ENCODE measurements at regions not wholly inside any gene's neighbourhood (a gene's known extent, or its start where the extent isn't known, plus 50 kb on each side); places are given as distances from the start of the nearest gene placed in this dataset.

GRCh38 chr4:188433741-188434315 is 294.6 kb downstream of the TRIML1 start:
- Histone ChIP-seq H3K4me3 (ENCODE audit: insufficient read depth, low read depth, low read length) (no peak overlapping the region), H4K20me1 (ENCODE audit: insufficient read depth, low read length) (no peaks in the 10 kb centered on the region), H2BK20ac (ENCODE audit: low read depth, low read length) (no peak overlapping the region), H3K14ac (replicated peaks; ENCODE audit: low read depth, low read length) (no peak overlapping the region), H3K23ac (ENCODE audit: low read depth, low read length) (no peak overlapping the region), H2AK5ac (ENCODE audit: low read depth, low read length) (no peak overlapping the region; the same call in 1 of the 2 replicates), H2AK9ac (replicated peaks; ENCODE audit: low read depth, low read length, poor library complexity) (no peak overlapping the region), H2BK5ac (ENCODE audit: low read depth, low read length, poor library complexity, severe bottlenecking) (no peak overlapping the region), H4K8ac (ENCODE audit: low read depth in 2 of 2, low read length in 2 of 2) (no peak overlapping the region), H3K36me3 (ENCODE audit: control insufficient read depth, insufficient read depth, low read length) (no peaks in the 10 kb centered on the region), H2BK120ac (ENCODE audit: low read depth, low read length) (0 out of 2 replicates have a peak overlapping the region, but pooled peaks have one; percentile 41), H3K9ac (ENCODE audit: low read depth, low read length) (no peak overlapping the region), H2BK15ac (ENCODE audit: low read depth, low read length) (no peak overlapping the region), H3K4me2 (ENCODE audit: low read depth, low read length) (no peak overlapping the region), H2AFZ (replicated peaks; ENCODE audit: low read length, poor library complexity) (peak overlapping the region; percentile 44), H3K4ac (ENCODE audit: low read depth, low read length) (0 out of 2 replicates have a peak overlapping the region, but pooled peaks have one; percentile 18), H3K4me1 (ENCODE audit: control insufficient read depth, insufficient read depth, low read length) (peaks cover 3% of the 10 kb centered on the region; the same call in 1 of the 2 replicates), H3K27ac (ENCODE audit: insufficient read depth, low read length) (no peak overlapping the region), H3K9me3 (ENCODE audit: control insufficient read depth, insufficient read depth, low read length) (no peaks in the 10 kb centered on the region), H3K27me3 (ENCODE audit: control insufficient read depth, insufficient read depth, low read length) (no peaks in the 10 kb centered on the region), H3K9me1 (ENCODE audit: insufficient read depth, low read length) (no peaks in the 10 kb centered on the region; the same call in 1 of the 2 replicates), H3K79me1 (ENCODE audit: low read depth in 1 of 2, low read length in 2 of 2) (no peaks in the 10 kb centered on the region), H3K56ac (ENCODE audit: extremely low read depth, insufficient read depth, low read length) (no peak overlapping the region), H4K91ac (ENCODE audit: insufficient read depth, low read depth, low read length) (no peak overlapping the region), H4K5ac (ENCODE audit: low read depth, low read length) (no peak overlapping the region), H3K18ac (ENCODE audit: low read depth, low read length) (no peak overlapping the region)
- intact Hi-C loops (cut with micrococcal nuclease): no loop called here
- BruUV-seq (replicated peaks): no TSS peak
- ChIA-PET CTCF (interaction anchor here (1.1 kb wide), 1 partner anchor 380 kb away, joined by 3 read pairs; no protein-coding TSS in a partner anchor), POLR2A (ENCODE audit: unreplicated experiment) (no interaction called here)
- TF ChIP-seq MAFK (IDR thresholded peaks at IDR 0.05; ENCODE audit: low read depth, low read length): no peak
- no peak for TF ChIP-seq RFX5 (IDR thresholded peaks at IDR 0.05; ENCODE audit: low read depth, low read length)
- no peak for TF ChIP-seq SMC3 (IDR thresholded peaks at IDR 0.05; ENCODE audit: low read depth, low read length)
- TF ChIP-seq USF2 (IDR thresholded peaks at IDR 0.05; ENCODE audit: low read depth, low read length): no peak
- no peak for TF ChIP-seq RCOR1 (IDR thresholded peaks at IDR 0.05; ENCODE audit: insufficient replicate concordance, low read length)
- no peak for TF ChIP-seq BHLHE40 (IDR thresholded peaks at IDR 0.05; ENCODE audit: low read depth, low read length)
- no peak for TF ChIP-seq FOS (IDR thresholded peaks at IDR 0.05; ENCODE audit: low read depth, low read length)
- TF ChIP-seq NFE2L2 (IDR thresholded peaks at IDR 0.05; ENCODE audit: low read depth, low read length): no peak
- TF ChIP-seq CTCF (conservative IDR thresholded peaks at IDR 0.05; ENCODE audit: low read depth, low read length): no peak
- no peak for TF ChIP-seq MXI1 (IDR thresholded peaks at IDR 0.05; ENCODE audit: borderline replicate concordance, low read depth, low read length)
- peak; percentile 60 for DNase-seq
- dilution Hi-C loops (cut with HindIII; ENCODE audit: low sequenced_read_pairs, unreplicated experiment): no loop called here
- in situ Hi-C loops (cut with MboI; ENCODE audit: low sequenced_read_pairs): no loop called here
- no CpG with 5 or more reads among the region's 4 CpGs for WGBS, 2 experiments (ENCODE audit: extremely low coverage in 2 of 2, insufficient read length in 1 of 2)
- peak; percentile 68 for ATAC-seq (ENCODE audit: low read depth)

All from IMR-90 (cell line).